SU-DHL-6 (cell line): ENCODE measurements at regions not wholly inside any gene's neighbourhood (a gene's known extent, or its start where the extent isn't known, plus 50 kb on each side); places are given as distances from the start of the nearest gene placed in this dataset.

Experiments
- CTCF ChIP-seq: fragments of 200-600 bp; sonication (generic); IDR thresholded peaks from one replicate; pipeline ENCODE4 v1.5.1; 2017; ENCODE audit warnings: antibody characterized with exemption, mild to moderate bottlenecking, low read length, moderate library complexity; ENCODE audit not compliant: insufficient read depth, poor library complexity, severe bottlenecking
- EZH2phosphoT487 ChIP-seq: fragments of 200-600 bp; sonication (generic), shearing (Covaris generic); conservative IDR thresholded peaks from 2 replicates; pipeline ENCODE4 v1.6.1; 2018; ENCODE audit warnings: mild to moderate bottlenecking, antibody characterized with exemption, low read length, moderate library complexity, mixed read lengths

DNA sequence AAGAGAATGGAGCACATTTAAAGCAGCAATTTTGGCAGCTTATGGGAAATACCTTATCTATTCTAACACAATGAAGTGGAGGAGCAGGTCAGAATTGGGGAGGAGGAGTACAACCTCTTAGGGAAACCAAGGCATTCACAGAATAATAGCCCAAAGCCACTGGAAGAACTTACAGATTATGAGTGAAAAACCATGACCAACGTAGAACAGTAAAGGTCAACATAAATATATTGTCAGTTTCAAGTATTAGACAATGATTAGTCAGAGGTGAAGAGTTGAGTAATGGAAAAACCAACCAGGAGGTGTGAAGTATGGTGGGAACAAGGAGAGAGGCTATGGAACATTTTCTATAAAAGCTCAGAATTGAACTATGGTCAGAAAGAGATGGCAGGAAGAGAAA, 304.3 kb upstream of the SP4 start:
- no peak for TF ChIP-seq EZH2phosphoT487
- TF ChIP-seq CTCF: no peak
